ENCODE measurements at regions not wholly inside any gene's neighbourhood (a gene's known extent, or its start where the extent isn't known, plus 50 kb on each side); places are given as distances from the start of the nearest gene placed in this dataset.

GRCh38 chr5:50995285-50995942, 329.0 kb downstream of the PARP8 start:
- Histone ChIP-seq H3K9ac (ENCODE audit: low read length) (no peak overlapping the region), H3K4me3 (ENCODE audit: low read depth, low read length) (no peak overlapping the region), H3K36me3 (ENCODE audit: control insufficient read depth, insufficient read depth, low read length) (no peaks in the 10 kb centered on the region), H3K27ac (ENCODE audit: low read depth, low read length) (no peak overlapping the region), H3K4me1 (ENCODE audit: control insufficient read depth, insufficient read depth, low read length) (no peaks in the 10 kb centered on the region; the same call in 1 of the 2 replicates), H3K9me3 (ENCODE audit: control insufficient read depth, insufficient read depth, low read depth, low read length) (no peaks in the 10 kb centered on the region), H3K27me3 (ENCODE audit: control insufficient read depth, insufficient read depth, low read length) (0 out of 2 replicates have a peak, but pooled peaks cover 4% of the 10 kb centered on the region)

- no peaks in the 10 kb centered on the region for H3K9me3 ChIP-seq (ENCODE audit: control insufficient read depth, insufficient read depth, low read depth, low read length)
- no peaks in the 10 kb centered on the region for H3K36me3 ChIP-seq (ENCODE audit: control insufficient read depth, insufficient read depth, low read length)
- H3K4me1 ChIP-seq (ENCODE audit: control insufficient read depth, insufficient read depth, low read length) = no peaks in the 10 kb centered on the region
- no peak overlapping the region for H3K27ac ChIP-seq (ENCODE audit: low read depth, low read length)
- H3K27me3 ChIP-seq (ENCODE audit: control insufficient read depth, insufficient read depth, low read length) = no peaks in the 10 kb centered on the region
- H3K4me3 ChIP-seq (ENCODE audit: low read depth, low read length) = no peak overlapping the region
- no peak overlapping the region for H3K9ac ChIP-seq (ENCODE audit: low read length)
Measured at GRCh38 chr5:51001227-51001923, 334.9 kb downstream of the PARP8 start.

- no peaks in the 10 kb centered on the region for H3K36me3 ChIP-seq (ENCODE audit: control insufficient read depth, insufficient read depth, low read length)
- no peaks in the 10 kb centered on the region for H3K9me3 ChIP-seq (ENCODE audit: control insufficient read depth, insufficient read depth, low read depth, low read length)
- no peak overlapping the region for H3K27ac ChIP-seq (ENCODE audit: low read depth, low read length)
- H3K27me3 ChIP-seq (ENCODE audit: control insufficient read depth, insufficient read depth, low read length) = no peaks in the 10 kb centered on the region
- H3K4me1 ChIP-seq (ENCODE audit: control insufficient read depth, insufficient read depth, low read length) = no peaks in the 10 kb centered on the region
- H3K9ac ChIP-seq (ENCODE audit: low read length) = no peak overlapping the region
- no peak overlapping the region for H3K4me3 ChIP-seq (ENCODE audit: low read depth, low read length)
Measured at GRCh38 chr5:51002368-51002767, 335.9 kb downstream of the PARP8 start.

GRCh38 chr5:51013036-51013435, 346.6 kb downstream of the PARP8 start:
- H3K27me3 ChIP-seq (ENCODE audit: control insufficient read depth, insufficient read depth, low read length) = no peaks in the 10 kb centered on the region
- H3K9me3 ChIP-seq (ENCODE audit: control insufficient read depth, insufficient read depth, low read depth, low read length) = no peaks in the 10 kb centered on the region
- no peak overlapping the region for H3K9ac ChIP-seq (ENCODE audit: low read length)
- no peak overlapping the region for H3K27ac ChIP-seq (ENCODE audit: low read depth, low read length)
- no peak overlapping the region for H3K4me3 ChIP-seq (ENCODE audit: low read depth, low read length)
- no peaks in the 10 kb centered on the region for H3K4me1 ChIP-seq (ENCODE audit: control insufficient read depth, insufficient read depth, low read length)
- no peaks in the 10 kb centered on the region for H3K36me3 ChIP-seq (ENCODE audit: control insufficient read depth, insufficient read depth, low read length)

GRCh38 chr5:51018423-51018822, 352.0 kb downstream of the PARP8 start:
- Histone ChIP-seq H3K36me3 (ENCODE audit: control insufficient read depth, insufficient read depth, low read length) (no peaks in the 10 kb centered on the region), H3K4me1 (ENCODE audit: control insufficient read depth, insufficient read depth, low read length) (no peaks in the 10 kb centered on the region), H3K9me3 (ENCODE audit: control insufficient read depth, insufficient read depth, low read depth, low read length) (no peaks in the 10 kb centered on the region), H3K4me3 (ENCODE audit: low read depth, low read length) (no peak overlapping the region), H3K27ac (ENCODE audit: low read depth, low read length) (no peak overlapping the region), H3K27me3 (ENCODE audit: control insufficient read depth, insufficient read depth, low read length) (no peaks in the 10 kb centered on the region), H3K9ac (ENCODE audit: low read length) (no peak overlapping the region)

- no peaks in the 10 kb centered on the region for H3K27me3 ChIP-seq (ENCODE audit: control insufficient read depth, insufficient read depth, low read length)
- no peaks in the 10 kb centered on the region for H3K36me3 ChIP-seq (ENCODE audit: control insufficient read depth, insufficient read depth, low read length)
- H3K9me3 ChIP-seq (ENCODE audit: control insufficient read depth, insufficient read depth, low read depth, low read length) = no peaks in the 10 kb centered on the region
- no peaks in the 10 kb centered on the region for H3K4me1 ChIP-seq (ENCODE audit: control insufficient read depth, insufficient read depth, low read length)
- no peak overlapping the region for H3K4me3 ChIP-seq (ENCODE audit: low read depth, low read length)
- H3K27ac ChIP-seq (ENCODE audit: low read depth, low read length) = no peak overlapping the region
- no peak overlapping the region for H3K9ac ChIP-seq (ENCODE audit: low read length)
Measured at GRCh38 chr5:51024263-51024662, 357.8 kb downstream of the PARP8 start.

- H3K4me1 ChIP-seq (ENCODE audit: control insufficient read depth, insufficient read depth, low read length) = no peaks in the 10 kb centered on the region
- H3K9me3 ChIP-seq (ENCODE audit: control insufficient read depth, insufficient read depth, low read depth, low read length) = no peaks in the 10 kb centered on the region
- no peak overlapping the region for H3K4me3 ChIP-seq (ENCODE audit: low read depth, low read length)
- no peaks in the 10 kb centered on the region for H3K36me3 ChIP-seq (ENCODE audit: control insufficient read depth, insufficient read depth, low read length)
- H3K27ac ChIP-seq (ENCODE audit: low read depth, low read length) = no peak overlapping the region
- no peaks in the 10 kb centered on the region for H3K27me3 ChIP-seq (ENCODE audit: control insufficient read depth, insufficient read depth, low read length)
- no peak overlapping the region for H3K9ac ChIP-seq (ENCODE audit: low read length)
Measured at GRCh38 chr5:51027271-51027670, 356.0 kb upstream of the ISL1 start.

GRCh38 chr5:51028394-51028793, 354.9 kb upstream of the ISL1 start:
- H3K36me3 ChIP-seq (ENCODE audit: control insufficient read depth, insufficient read depth, low read length) = no peaks in the 10 kb centered on the region
- H3K9me3 ChIP-seq (ENCODE audit: control insufficient read depth, insufficient read depth, low read depth, low read length) = no peaks in the 10 kb centered on the region
- no peak overlapping the region for H3K27ac ChIP-seq (ENCODE audit: low read depth, low read length)
- H3K4me3 ChIP-seq (ENCODE audit: low read depth, low read length) = no peak overlapping the region
- H3K27me3 ChIP-seq (ENCODE audit: control insufficient read depth, insufficient read depth, low read length) = no peaks in the 10 kb centered on the region
- no peaks in the 10 kb centered on the region for H3K4me1 ChIP-seq (ENCODE audit: control insufficient read depth, insufficient read depth, low read length)
- no peak overlapping the region for H3K9ac ChIP-seq (ENCODE audit: low read length)

- no peak overlapping the region for H3K9ac ChIP-seq (ENCODE audit: low read length)
- H3K27ac ChIP-seq (ENCODE audit: low read depth, low read length) = no peak overlapping the region
- no peaks in the 10 kb centered on the region for H3K9me3 ChIP-seq (ENCODE audit: control insufficient read depth, insufficient read depth, low read depth, low read length)
- no peaks in the 10 kb centered on the region for H3K4me1 ChIP-seq (ENCODE audit: control insufficient read depth, insufficient read depth, low read length)
- no peak overlapping the region for H3K4me3 ChIP-seq (ENCODE audit: low read depth, low read length)
- no peaks in the 10 kb centered on the region for H3K36me3 ChIP-seq (ENCODE audit: control insufficient read depth, insufficient read depth, low read length)
- H3K27me3 ChIP-seq (ENCODE audit: control insufficient read depth, insufficient read depth, low read length) = no peaks in the 10 kb centered on the region
Measured at GRCh38 chr5:51033215-51033614, 350.0 kb upstream of the ISL1 start.

GRCh38 chr5:51034222-51034901, 348.9 kb upstream of the ISL1 start:
- Histone ChIP-seq H3K9ac (ENCODE audit: low read length) (no peak overlapping the region), H3K27me3 (ENCODE audit: control insufficient read depth, insufficient read depth, low read length) (no peaks in the 10 kb centered on the region), H3K9me3 (ENCODE audit: control insufficient read depth, insufficient read depth, low read depth, low read length) (no peaks in the 10 kb centered on the region), H3K36me3 (ENCODE audit: control insufficient read depth, insufficient read depth, low read length) (no peaks in the 10 kb centered on the region), H3K4me3 (ENCODE audit: low read depth, low read length) (no peak overlapping the region), H3K4me1 (ENCODE audit: control insufficient read depth, insufficient read depth, low read length) (no peaks in the 10 kb centered on the region), H3K27ac (ENCODE audit: low read depth, low read length) (no peak overlapping the region)
